ENCODE measurements at regions not wholly inside any gene's neighbourhood (a gene's known extent, or its start where the extent isn't known, plus 50 kb on each side); places are given as distances from the start of the nearest gene placed in this dataset.

DNA sequence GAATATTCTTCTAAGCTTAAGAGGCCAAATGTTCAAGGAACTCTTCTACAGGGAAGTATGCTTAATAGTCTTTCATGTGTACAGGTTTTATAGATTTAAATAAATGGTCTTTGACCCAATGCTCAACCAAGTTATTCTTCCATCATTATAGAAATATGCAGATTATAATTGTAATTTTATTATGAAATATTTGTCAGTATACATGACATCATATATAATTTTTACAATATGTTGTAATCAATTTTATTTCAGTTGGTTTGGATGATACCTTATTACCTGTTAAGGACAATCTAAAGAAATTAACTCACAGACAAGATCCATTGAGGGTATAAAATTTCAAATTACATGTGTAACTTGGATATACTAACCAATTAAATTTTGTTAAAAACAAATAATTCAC is 1278.3 kb downstream of the SLC16A7 start:
- CTCF ChIA-PET (ENCODE audit: unreplicated experiment), result no interaction called here

DNA sequence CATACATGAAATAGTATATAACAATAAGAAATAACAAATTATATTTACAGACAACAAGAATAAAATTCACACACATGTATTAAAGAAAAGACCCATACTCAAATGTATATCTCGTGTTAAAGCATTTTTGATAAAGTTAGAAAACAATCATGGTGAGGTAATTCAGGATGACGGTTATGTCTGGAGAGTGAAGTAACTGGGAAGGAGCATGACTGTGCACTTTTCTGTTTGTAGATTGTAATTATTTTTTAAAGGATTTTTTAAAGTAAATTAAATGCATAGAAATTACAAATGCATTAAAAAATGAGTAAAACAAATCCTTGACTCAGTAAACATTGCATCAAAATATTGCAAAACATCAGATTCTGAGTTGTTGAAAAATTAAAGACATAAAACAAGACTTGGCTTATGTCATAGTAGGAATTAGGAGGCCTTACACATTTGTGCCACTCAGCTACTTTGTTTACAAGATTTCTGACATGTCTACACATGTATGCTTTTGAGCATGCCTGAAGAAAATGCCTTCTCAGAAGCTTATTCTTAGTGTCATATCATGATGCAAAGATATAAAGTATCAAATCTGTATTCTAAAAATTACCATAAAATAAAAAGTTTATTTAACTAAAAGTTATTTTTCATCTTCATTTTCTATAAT is 1325.1 kb downstream of the SLC16A7 start:
- Histone ChIP-seq H3K4me3 (ENCODE audit: low read depth, low read length, poor library complexity, severe bottlenecking) (no peak overlapping the region), H3K4me2 (ENCODE audit: low read length) (no peak overlapping the region), H3K36me3 (ENCODE audit: insufficient read depth, low read length) (no peaks in the 10 kb centered on the region), H3K9me3 (ENCODE audit: low read length) (no peaks in the 10 kb centered on the region), H3K27ac (ENCODE audit: low read depth, low read length, poor library complexity, severe bottlenecking) (no peak overlapping the region), H2AFZ (ENCODE audit: low read length) (no peak overlapping the region), H3K79me2 (ENCODE audit: insufficient read depth, low read depth, low read length) (no peaks in the 10 kb centered on the region), H4K20me1 (ENCODE audit: insufficient read depth, low read length) (no peaks in the 10 kb centered on the region), H3K4me1 (ENCODE audit: insufficient read depth, low read length, poor library complexity, severe bottlenecking) (no peaks in the 10 kb centered on the region), H3K9me2 (ENCODE audit: insufficient read depth, low read length) (no peaks in the 10 kb centered on the region)
- TF ChIP-seq EZH2phosphoT487 (IDR thresholded peaks at IDR 0.05; ENCODE audit: borderline replicate concordance, low read depth, low read length), result no peak
- TF ChIP-seq, protein P1, sequence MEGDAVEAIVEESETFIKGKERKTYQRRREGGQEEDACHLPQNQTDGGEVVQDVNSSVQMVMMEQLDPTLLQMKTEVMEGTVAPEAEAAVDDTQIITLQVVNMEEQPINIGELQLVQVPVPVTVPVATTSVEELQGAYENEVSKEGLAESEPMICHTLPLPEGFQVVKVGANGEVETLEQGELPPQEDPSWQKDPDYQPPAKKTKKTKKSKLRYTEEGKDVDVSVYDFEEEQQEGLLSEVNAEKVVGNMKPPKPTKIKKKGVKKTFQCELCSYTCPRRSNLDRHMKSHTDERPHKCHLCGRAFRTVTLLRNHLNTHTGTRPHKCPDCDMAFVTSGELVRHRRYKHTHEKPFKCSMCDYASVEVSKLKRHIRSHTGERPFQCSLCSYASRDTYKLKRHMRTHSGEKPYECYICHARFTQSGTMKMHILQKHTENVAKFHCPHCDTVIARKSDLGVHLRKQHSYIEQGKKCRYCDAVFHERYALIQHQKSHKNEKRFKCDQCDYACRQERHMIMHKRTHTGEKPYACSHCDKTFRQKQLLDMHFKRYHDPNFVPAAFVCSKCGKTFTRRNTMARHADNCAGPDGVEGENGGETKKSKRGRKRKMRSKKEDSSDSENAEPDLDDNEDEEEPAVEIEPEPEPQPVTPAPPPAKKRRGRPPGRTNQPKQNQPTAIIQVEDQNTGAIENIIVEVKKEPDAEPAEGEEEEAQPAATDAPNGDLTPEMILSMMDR (conservative IDR thresholded peaks at IDR 0.05; ENCODE audit: low read length), result no peak
- CTCF ChIA-PET (ENCODE audit: unreplicated experiment), result no interaction called here
- BruUV-seq (replicated peaks), result no TSS peak
- intact Hi-C loops (cut with micrococcal nuclease; ENCODE audit: unreplicated experiment), result no loop called here
- no peak for DNase-seq (ENCODE audit: low spot score)
- POLR2A ChIA-PET, result no interaction called here

More for the DNA sequence above, 1278.3 kb downstream of the SLC16A7 start:
- POLR2A ChIA-PET, result interaction anchor here (0.8 kb wide), 1 partner anchor 16 kb away, joined by 3 read pairs; no protein-coding TSS in a partner anchor
- no peak for DNase-seq (ENCODE audit: low spot score)
- no peak overlapping the region for H2AFZ ChIP-seq (ENCODE audit: low read length)
- no peaks in the 10 kb centered on the region for H3K36me3 ChIP-seq (ENCODE audit: insufficient read depth, low read length)
- intact Hi-C loops (cut with micrococcal nuclease; ENCODE audit: unreplicated experiment), result no loop called here
- H3K9me2 ChIP-seq (ENCODE audit: insufficient read depth, low read length), result no peaks in the 10 kb centered on the region
- H3K4me1 ChIP-seq (ENCODE audit: insufficient read depth, low read length, poor library complexity, severe bottlenecking), result no peaks in the 10 kb centered on the region
- no peaks in the 10 kb centered on the region for H3K9me3 ChIP-seq (ENCODE audit: low read length)
- no peak overlapping the region for H3K4me3 ChIP-seq (ENCODE audit: low read depth, low read length, poor library complexity, severe bottlenecking)
- H3K4me2 ChIP-seq (ENCODE audit: low read length), result no peak overlapping the region
- no peak overlapping the region for H3K27ac ChIP-seq (ENCODE audit: low read depth, low read length, poor library complexity, severe bottlenecking)
- no peak for TF ChIP-seq EZH2phosphoT487 (IDR thresholded peaks at IDR 0.05; ENCODE audit: borderline replicate concordance, low read depth, low read length)
- TF ChIP-seq, protein P1 (conservative IDR thresholded peaks at IDR 0.05; ENCODE audit: low read length), result no peak
- no TSS peak for BruUV-seq (replicated peaks)
- H4K20me1 ChIP-seq (ENCODE audit: insufficient read depth, low read length), result no peaks in the 10 kb centered on the region
- no peaks in the 10 kb centered on the region for H3K79me2 ChIP-seq (ENCODE audit: insufficient read depth, low read depth, low read length)

DNA sequence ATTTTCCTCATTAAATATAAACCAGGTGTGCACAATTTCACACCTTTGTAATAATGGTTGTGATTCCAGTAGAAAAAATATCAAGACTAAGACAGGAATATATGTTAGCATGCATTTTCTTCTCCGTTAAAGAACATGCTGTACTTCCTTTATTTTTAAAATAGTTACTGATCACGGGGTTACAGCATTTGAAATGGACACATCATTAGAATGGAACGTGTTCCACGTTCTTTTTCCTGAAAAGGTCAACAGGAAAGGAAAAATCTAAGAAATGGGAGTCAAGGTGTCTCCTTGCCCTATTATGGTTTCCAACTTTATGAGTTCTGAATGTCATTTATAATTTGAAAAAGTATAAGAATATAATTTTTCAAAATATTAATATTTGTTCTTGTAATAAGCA is 1325.7 kb downstream of the SLC16A7 start:
- H3K9me3 ChIP-seq (ENCODE audit: low read length), result no peaks in the 10 kb centered on the region
- H3K79me2 ChIP-seq (ENCODE audit: insufficient read depth, low read depth, low read length), result no peaks in the 10 kb centered on the region
- ChIA-PET CTCF (ENCODE audit: unreplicated experiment) (no interaction called here), POLR2A (no interaction called here)
- H3K4me3 ChIP-seq (ENCODE audit: low read depth, low read length, poor library complexity, severe bottlenecking), result no peak overlapping the region
- no peaks in the 10 kb centered on the region for H3K9me2 ChIP-seq (ENCODE audit: insufficient read depth, low read length)
- H3K36me3 ChIP-seq (ENCODE audit: insufficient read depth, low read length), result no peaks in the 10 kb centered on the region
- BruUV-seq (replicated peaks), result no TSS peak
- no peaks in the 10 kb centered on the region for H3K4me1 ChIP-seq (ENCODE audit: insufficient read depth, low read length, poor library complexity, severe bottlenecking)
- H2AFZ ChIP-seq (ENCODE audit: low read length), result no peak overlapping the region
- H3K4me2 ChIP-seq (ENCODE audit: low read length), result no peak overlapping the region
- intact Hi-C loops (cut with micrococcal nuclease; ENCODE audit: unreplicated experiment), result no loop called here
- no peak overlapping the region for H3K27ac ChIP-seq (ENCODE audit: low read depth, low read length, poor library complexity, severe bottlenecking)
- no peaks in the 10 kb centered on the region for H4K20me1 ChIP-seq (ENCODE audit: insufficient read depth, low read length)
- DNase-seq (ENCODE audit: low spot score), result no peak
- TF ChIP-seq, protein P1 (conservative IDR thresholded peaks at IDR 0.05; ENCODE audit: low read length), result no peak
- no peak for TF ChIP-seq EZH2phosphoT487 (IDR thresholded peaks at IDR 0.05; ENCODE audit: borderline replicate concordance, low read depth, low read length)

Measured in OCI-LY7 (cell line).